DND-41 (cell line): ENCODE measurements at regions not wholly inside any gene's neighbourhood (a gene's known extent, or its start where the extent isn't known, plus 50 kb on each side); places are given as distances from the start of the nearest gene placed in this dataset.

ENCODE experiments used
- ATAC-seq: fragments of 200-7000 bp; cut with Tn5 transposase; 3 replicates; pipeline ENCODE4 v1.9.1; 2021; ENCODE audit warnings: low read depth; ENCODE audit not compliant: insufficient read depth
- DNase-seq: peaks from one replicate; pipeline ENCODE4 v3.0.0-alpha.2; 2020
- H2AFZ ChIP-seq: 2 replicates; pipeline ENCODE4 v1.6.0; 2012; ENCODE audit warnings: low read depth, low read length
- H3K27ac ChIP-seq: 2 replicates; pipeline ENCODE4 v1.5.1; 2012; ENCODE audit warnings: low read length, inconsistent platforms
- H3K27me3 ChIP-seq: fragments of 200-600 bp; sonication (generic); 2 replicates; pipeline ENCODE4 v1.6.0; 2012; ENCODE audit warnings: low read length, mild to moderate bottlenecking, inconsistent platforms; ENCODE audit not compliant: insufficient read depth, poor library complexity
- H3K36me3 ChIP-seq: 2 replicates; pipeline ENCODE4 v1.5.1; 2012; ENCODE audit warnings: low read length, inconsistent platforms; ENCODE audit not compliant: insufficient read depth
- H3K4me1 ChIP-seq: 2 replicates; pipeline ENCODE4 v1.5.1; 2012; ENCODE audit warnings: mild to moderate bottlenecking, low read length; ENCODE audit not compliant: insufficient read depth
- H3K4me2 ChIP-seq: 2 replicates; pipeline ENCODE4 v1.6.0; 2012; ENCODE audit warnings: mild to moderate bottlenecking, moderate library complexity, low read length, inconsistent platforms; ENCODE audit not compliant: insufficient read depth
- H3K4me3 ChIP-seq, 2 experiments: fragments of 200-600 bp in 1 of 2; shearing (Covaris generic) in 1 of 2; 2 replicates each; pipeline ENCODE4 v1.5.1; 2012 to 2016; ENCODE audit warnings: inconsistent platforms in 2 of 2, low read length in 2 of 2, mild to moderate bottlenecking in 2 of 2, low read depth in 1 of 2, moderate library complexity in 1 of 2
- H3K79me2 ChIP-seq: 2 replicates; pipeline ENCODE4 v1.6.0; 2012; ENCODE audit warnings: low read length, inconsistent platforms; ENCODE audit not compliant: insufficient read depth
- H3K9ac ChIP-seq: 2 replicates; pipeline ENCODE4 v1.6.0; 2012; ENCODE audit warnings: low read depth, mild to moderate bottlenecking, inconsistent platforms, low read length, moderate library complexity
- H3K9me3 ChIP-seq: 2 replicates; pipeline ENCODE4 v1.5.1; 2012; ENCODE audit warnings: low read length, moderate library complexity, mild to moderate bottlenecking, inconsistent platforms; ENCODE audit not compliant: insufficient read depth, severe bottlenecking
- H4K20me1 ChIP-seq: 2 replicates; pipeline ENCODE4 v1.6.0; 2012; ENCODE audit warnings: low read length; ENCODE audit not compliant: insufficient read depth
- EZH2 ChIP-seq: IDR thresholded peaks from 3 replicates; pipeline ENCODE4 v1.6.1; 2012; ENCODE audit warnings: borderline replicate concordance, low read depth, mild to moderate bottlenecking, moderate library complexity, low read length, inconsistent platforms; ENCODE audit not compliant: severe bottlenecking
- TF ChIP-seq, protein P1 (sequence below): IDR thresholded peaks from 2 replicates; pipeline ENCODE4 v1.5.1; 2012; ENCODE audit warnings: borderline replicate concordance, low read length, moderate library complexity, mild to moderate bottlenecking; ENCODE audit not compliant: poor library complexity, severe bottlenecking; ENCODE audit errors: extremely low read depth

DNA sequence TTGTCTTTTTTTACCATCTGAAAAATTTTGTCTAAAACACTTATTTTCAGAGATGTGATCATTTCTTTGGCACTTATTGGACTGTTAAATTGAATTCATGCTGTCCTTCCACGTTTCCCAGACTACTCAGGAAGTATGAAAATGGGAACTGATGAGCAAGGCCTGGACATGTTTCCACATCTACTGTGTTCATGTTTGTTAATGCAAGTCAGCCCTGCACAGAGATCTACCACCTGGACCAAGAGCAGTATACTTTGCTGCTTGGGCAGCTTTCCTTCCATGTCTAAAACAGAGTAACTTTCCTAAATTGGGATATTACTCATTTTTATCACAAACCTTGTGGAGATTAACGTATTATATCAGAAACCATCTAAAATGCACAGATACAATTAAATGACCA is 687.4 kb downstream of the DIAPH3 start:
- Histone ChIP-seq H3K9ac (no peak overlapping the region), H3K4me3 (no peak overlapping the region), H3K4me1 (no peaks in the 10 kb centered on the region), H3K27me3 (no peaks in the 10 kb centered on the region), H3K4me2 (no peak overlapping the region), H3K9me3 (no peaks in the 10 kb centered on the region), H2AFZ (no peak overlapping the region), H4K20me1 (no peaks in the 10 kb centered on the region), H3K36me3 (no peaks in the 10 kb centered on the region), H3K27ac (no peak overlapping the region), H3K79me2 (no peaks in the 10 kb centered on the region)
- ATAC-seq (no peak), DNase-seq (no peak)
- TF ChIP-seq, protein P1, sequence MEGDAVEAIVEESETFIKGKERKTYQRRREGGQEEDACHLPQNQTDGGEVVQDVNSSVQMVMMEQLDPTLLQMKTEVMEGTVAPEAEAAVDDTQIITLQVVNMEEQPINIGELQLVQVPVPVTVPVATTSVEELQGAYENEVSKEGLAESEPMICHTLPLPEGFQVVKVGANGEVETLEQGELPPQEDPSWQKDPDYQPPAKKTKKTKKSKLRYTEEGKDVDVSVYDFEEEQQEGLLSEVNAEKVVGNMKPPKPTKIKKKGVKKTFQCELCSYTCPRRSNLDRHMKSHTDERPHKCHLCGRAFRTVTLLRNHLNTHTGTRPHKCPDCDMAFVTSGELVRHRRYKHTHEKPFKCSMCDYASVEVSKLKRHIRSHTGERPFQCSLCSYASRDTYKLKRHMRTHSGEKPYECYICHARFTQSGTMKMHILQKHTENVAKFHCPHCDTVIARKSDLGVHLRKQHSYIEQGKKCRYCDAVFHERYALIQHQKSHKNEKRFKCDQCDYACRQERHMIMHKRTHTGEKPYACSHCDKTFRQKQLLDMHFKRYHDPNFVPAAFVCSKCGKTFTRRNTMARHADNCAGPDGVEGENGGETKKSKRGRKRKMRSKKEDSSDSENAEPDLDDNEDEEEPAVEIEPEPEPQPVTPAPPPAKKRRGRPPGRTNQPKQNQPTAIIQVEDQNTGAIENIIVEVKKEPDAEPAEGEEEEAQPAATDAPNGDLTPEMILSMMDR, result no peak
- TF ChIP-seq EZH2, result no peak

DNA sequence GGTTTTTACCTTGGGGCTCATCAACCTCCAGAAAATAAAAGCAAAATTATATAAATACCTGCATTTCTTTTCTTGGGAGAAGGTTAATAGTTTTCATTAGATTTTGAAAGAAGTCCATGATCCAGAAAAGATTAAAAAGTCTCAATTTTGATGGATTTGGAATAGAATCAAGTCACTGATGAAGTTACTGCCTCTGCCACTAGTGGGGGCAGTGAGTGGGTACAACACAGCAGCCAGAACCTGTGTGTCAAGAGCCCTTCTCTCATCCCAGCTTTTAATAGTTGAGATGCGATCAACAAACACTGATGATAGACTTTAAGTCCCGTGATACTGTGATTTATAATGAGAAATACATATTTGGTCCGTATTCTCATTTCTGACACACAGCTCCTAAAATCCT is 686.7 kb downstream of the DIAPH3 start:
- no peaks in the 10 kb centered on the region for H3K27me3 ChIP-seq
- no peak overlapping the region for H3K4me3 ChIP-seq
- H2AFZ ChIP-seq, result no peak overlapping the region
- no peaks in the 10 kb centered on the region for H3K9me3 ChIP-seq
- no peak overlapping the region for H3K27ac ChIP-seq
- DNase-seq, result no peak
- no peak overlapping the region for H3K4me2 ChIP-seq
- H3K36me3 ChIP-seq, result no peaks in the 10 kb centered on the region
- TF ChIP-seq, protein P1, result peak; percentile 36
- TF ChIP-seq EZH2, result no peak
- H3K4me1 ChIP-seq, result no peaks in the 10 kb centered on the region
- no peak overlapping the region for H3K9ac ChIP-seq
- no peaks in the 10 kb centered on the region for H4K20me1 ChIP-seq
- ATAC-seq, result no peak
- no peaks in the 10 kb centered on the region for H3K79me2 ChIP-seq

DNA sequence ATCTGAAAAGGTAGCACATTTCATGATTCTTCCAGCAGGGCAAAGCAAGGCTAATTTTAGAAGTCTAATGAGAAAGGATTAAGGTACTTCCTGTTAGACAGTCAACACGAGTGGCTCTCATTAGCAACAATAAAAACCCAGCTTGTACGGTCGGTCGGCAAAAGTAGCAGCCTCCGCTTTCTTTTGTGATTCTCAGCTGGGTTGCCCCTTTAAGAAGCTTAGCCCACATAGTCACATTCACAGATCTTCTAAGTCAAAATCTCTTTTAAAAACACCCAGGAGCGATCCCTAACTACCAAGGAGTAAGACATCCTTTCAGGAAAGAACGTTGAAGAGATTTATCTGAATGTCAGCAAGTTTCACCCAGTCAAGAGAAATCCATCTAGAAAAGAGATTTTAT is 684.8 kb downstream of the DIAPH3 start:
- no peaks in the 10 kb centered on the region for H3K36me3 ChIP-seq
- H3K9me3 ChIP-seq, result no peaks in the 10 kb centered on the region
- no peak for DNase-seq
- H3K27me3 ChIP-seq, result peaks cover 2% of the 10 kb centered on the region
- H4K20me1 ChIP-seq, result no peaks in the 10 kb centered on the region
- no peak overlapping the region for H3K27ac ChIP-seq
- no peak overlapping the region for H3K9ac ChIP-seq
- no peak for ATAC-seq
- no peaks in the 10 kb centered on the region for H3K79me2 ChIP-seq
- H2AFZ ChIP-seq, result no peak overlapping the region
- H3K4me1 ChIP-seq, result no peaks in the 10 kb centered on the region
- TF ChIP-seq EZH2, result no peak
- TF ChIP-seq, protein P1, result no peak
- no peak overlapping the region for H3K4me3 ChIP-seq
- H3K4me2 ChIP-seq, result no peak overlapping the region

DNA sequence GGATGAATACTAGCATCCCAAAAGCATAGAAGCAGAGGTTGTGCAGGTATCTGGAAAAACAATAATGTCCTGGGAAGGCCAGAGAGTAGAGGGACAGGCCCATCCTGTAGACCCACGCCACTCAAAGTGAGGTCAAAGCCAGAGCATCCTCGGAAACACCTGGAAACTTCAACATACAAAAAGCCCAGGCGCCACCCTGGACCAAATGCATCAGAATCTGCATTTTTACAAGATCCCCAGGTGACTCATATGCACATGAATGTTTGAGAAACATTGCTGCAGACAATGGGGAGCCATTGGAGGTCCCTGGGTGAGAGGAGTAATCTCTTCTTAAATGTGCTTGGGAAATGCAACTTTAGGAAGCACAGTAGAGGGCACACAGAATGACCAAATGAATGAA is 684.1 kb downstream of the DIAPH3 start:
- H3K36me3 ChIP-seq, result no peaks in the 10 kb centered on the region
- TF ChIP-seq EZH2, result no peak
- TF ChIP-seq, protein P1, result no peak

More for the DNA sequence above, 684.1 kb downstream of the DIAPH3 start:
- Histone ChIP-seq H2AFZ (no peak overlapping the region), H3K27ac (no peak overlapping the region), H3K27me3 (peaks cover 2% of the 10 kb centered on the region), H3K4me3 (no peak overlapping the region), H4K20me1 (no peaks in the 10 kb centered on the region), H3K4me1 (no peaks in the 10 kb centered on the region), H3K9me3 (no peaks in the 10 kb centered on the region), H3K4me2 (no peak overlapping the region), H3K9ac (no peak overlapping the region), H3K79me2 (no peaks in the 10 kb centered on the region)
- DNase-seq, result no peak
- ATAC-seq, result no peak
